ENCODE measurements at regions not wholly inside any gene's neighbourhood (a gene's known extent, or its start where the extent isn't known, plus 50 kb on each side); places are given as distances from the start of the nearest gene placed in this dataset.
"Not testable (repeated sequence)": the region's sequence is repeated elsewhere in the genome, so short reads cannot be mapped to it uniquely, and the experiment has no call there.

- DNase-seq = no peak
Observed at GRCh38 chr1:228825041-228825440, 89.8 kb downstream of the RHOU start.

- DNase-seq = no peak
Observed at GRCh38 chr1:228825840-228826484, 90.7 kb downstream of the RHOU start.

GRCh38 chr1:228827019-228827418 is 91.7 kb downstream of the RHOU start:
- DNase-seq = no peak

- no peak for DNase-seq
Observed at GRCh38 chr1:228828151-228828550, 92.9 kb downstream of the RHOU start.

GRCh38 chr1:228830185-228830953 is 95.1 kb downstream of the RHOU start:
- DNase-seq = no peak

- DNase-seq = no peak
Observed at GRCh38 chr1:228830954-228831481, 95.7 kb downstream of the RHOU start.

- DNase-seq = no peak
Observed at GRCh38 chr1:228833911-228834688, 98.8 kb downstream of the RHOU start.

- no peak for DNase-seq
Observed at GRCh38 chr1:228835456-228835855, 100.2 kb downstream of the RHOU start.

- DNase-seq = no peak
Observed at GRCh38 chr1:228835911-228836310, 100.6 kb downstream of the RHOU start.

- DNase-seq = no peak
Observed at GRCh38 chr1:228836427-228836826, 101.1 kb downstream of the RHOU start.

GRCh38 chr1:228837032-228837431 is 101.8 kb downstream of the RHOU start:
- DNase-seq = no peak

GRCh38 chr1:228837817-228838716 is 102.8 kb downstream of the RHOU start:
- DNase-seq = no peak

GRCh38 chr1:228838717-228839500 is 103.6 kb downstream of the RHOU start:
- DNase-seq = no peak

GRCh38 chr1:228839656-228840055 is 104.4 kb downstream of the RHOU start:
- DNase-seq = no peak

GRCh38 chr1:228841632-228842031 is 106.4 kb downstream of the RHOU start:
- DNase-seq = no peak

GRCh38 chr1:228842094-228842775 is 107.0 kb downstream of the RHOU start:
- DNase-seq = no peak

GRCh38 chr1:228845101-228845500 is 109.8 kb downstream of the RHOU start:
- DNase-seq = no peak

- no peak for DNase-seq
Observed at GRCh38 chr1:228846952-228847351, 111.7 kb downstream of the RHOU start.

- not testable (repeated sequence) for DNase-seq
Observed at GRCh38 chr1:228847451-228847850, 112.2 kb downstream of the RHOU start.

- no peak for DNase-seq
Observed at GRCh38 chr1:228848406-228848805, 113.1 kb downstream of the RHOU start.

GRCh38 chr1:228849011-228849541 is 113.8 kb downstream of the RHOU start:
- DNase-seq = no peak
